ENCODE measurements at regions not wholly inside any gene's neighbourhood (a gene's known extent, or its start where the extent isn't known, plus 50 kb on each side); places are given as distances from the start of the nearest gene placed in this dataset.

DNA sequence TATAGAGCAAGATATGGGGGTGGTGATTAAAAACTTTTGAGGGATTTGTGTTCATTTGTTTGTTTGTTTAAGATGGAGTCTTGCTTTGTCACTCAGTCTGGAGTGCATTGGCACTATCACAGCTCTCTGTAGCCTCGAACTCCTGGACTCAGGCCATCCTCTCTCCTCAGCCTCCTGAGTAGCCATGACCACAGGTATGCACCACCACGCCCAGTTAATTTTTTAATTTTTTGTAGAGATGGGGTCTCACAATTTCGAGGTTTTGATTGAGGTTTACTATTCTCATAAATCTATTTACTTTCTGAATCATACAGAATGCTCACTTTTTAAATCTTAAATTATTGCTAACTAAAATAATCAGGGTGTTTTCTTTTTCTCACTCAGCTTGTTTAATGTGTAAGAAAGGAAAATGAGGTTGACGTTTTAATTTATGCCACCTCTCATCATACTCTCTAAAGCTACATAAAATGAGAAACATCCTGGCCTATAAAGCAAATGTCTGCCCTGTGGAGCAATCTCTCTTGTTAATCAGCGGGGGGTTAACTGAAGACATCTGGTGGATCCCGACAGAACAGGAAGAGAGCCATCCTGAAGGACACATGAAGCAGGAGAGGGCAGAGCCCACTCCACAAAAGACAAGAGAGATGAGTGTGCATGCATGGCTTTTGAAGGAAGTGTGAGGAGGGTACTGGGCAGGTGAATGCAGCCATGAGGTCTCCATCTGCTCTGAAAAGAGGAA lies 589.1 kb upstream of the SLC8A1 start:
- CTCF ChIA-PET, result no interaction called here
- intact Hi-C loops (cut with micrococcal nuclease; ENCODE audit: unreplicated experiment) (no loop called here), in situ Hi-C loops (cut with MboI) (no loop called here)
- FAIRE-seq (no peak), DNase-seq (ENCODE audit: low read depth, low spot score) (no peak), ATAC-seq (no peak)
- Histone ChIP-seq H2AFZ (ENCODE audit: control insufficient read depth, low read depth, low read length) (no peak overlapping the region), H3K4me3 (no peak overlapping the region), H3K27ac (ENCODE audit: control insufficient read depth, insufficient read depth) (no peak overlapping the region), H3K4me2 (ENCODE audit: control insufficient read depth, insufficient read depth) (no peak overlapping the region), H3K79me2 (ENCODE audit: control insufficient read depth, insufficient read depth, low read length) (no peaks in the 10 kb centered on the region), H3K36me3 (ENCODE audit: control insufficient read depth in 2 of 2, insufficient read depth in 2 of 2, low read length in 1 of 2) (no peaks in the 10 kb centered on the region), H3K27me3 (replicated peaks in 1 of 2; ENCODE audit: control insufficient read depth in 2 of 2, insufficient read depth in 2 of 2, low read length in 1 of 2) (no peaks in the 10 kb centered on the region), H4K20me1 (ENCODE audit: control insufficient read depth, insufficient read depth) (no peaks in the 10 kb centered on the region), H3K9ac (ENCODE audit: control insufficient read depth, insufficient read depth, low read length) (no peak overlapping the region), H3K9me3 (replicated peaks; ENCODE audit: control insufficient read depth, insufficient read depth, low read length) (no peaks in the 10 kb centered on the region), H3K4me1 (ENCODE audit: control insufficient read depth, insufficient read depth, low read length) (no peaks in the 10 kb centered on the region)
- POLR2A ChIA-PET, result no interaction called here
- SMC1A ChIA-PET (ENCODE audit: uncharacterized antibody, unreplicated experiment), result no interaction called here
- 6% methylated on average over 6 of the region's 6 CpGs for WGBS (ENCODE audit: insufficient coverage, insufficient replicate concordance, low lambda C conversion rate, missing lambda C conversion rate)
- RAD21 ChIA-PET (ENCODE audit: unreplicated experiment), result no interaction called here
- TF ChIP-seq, protein P1, sequence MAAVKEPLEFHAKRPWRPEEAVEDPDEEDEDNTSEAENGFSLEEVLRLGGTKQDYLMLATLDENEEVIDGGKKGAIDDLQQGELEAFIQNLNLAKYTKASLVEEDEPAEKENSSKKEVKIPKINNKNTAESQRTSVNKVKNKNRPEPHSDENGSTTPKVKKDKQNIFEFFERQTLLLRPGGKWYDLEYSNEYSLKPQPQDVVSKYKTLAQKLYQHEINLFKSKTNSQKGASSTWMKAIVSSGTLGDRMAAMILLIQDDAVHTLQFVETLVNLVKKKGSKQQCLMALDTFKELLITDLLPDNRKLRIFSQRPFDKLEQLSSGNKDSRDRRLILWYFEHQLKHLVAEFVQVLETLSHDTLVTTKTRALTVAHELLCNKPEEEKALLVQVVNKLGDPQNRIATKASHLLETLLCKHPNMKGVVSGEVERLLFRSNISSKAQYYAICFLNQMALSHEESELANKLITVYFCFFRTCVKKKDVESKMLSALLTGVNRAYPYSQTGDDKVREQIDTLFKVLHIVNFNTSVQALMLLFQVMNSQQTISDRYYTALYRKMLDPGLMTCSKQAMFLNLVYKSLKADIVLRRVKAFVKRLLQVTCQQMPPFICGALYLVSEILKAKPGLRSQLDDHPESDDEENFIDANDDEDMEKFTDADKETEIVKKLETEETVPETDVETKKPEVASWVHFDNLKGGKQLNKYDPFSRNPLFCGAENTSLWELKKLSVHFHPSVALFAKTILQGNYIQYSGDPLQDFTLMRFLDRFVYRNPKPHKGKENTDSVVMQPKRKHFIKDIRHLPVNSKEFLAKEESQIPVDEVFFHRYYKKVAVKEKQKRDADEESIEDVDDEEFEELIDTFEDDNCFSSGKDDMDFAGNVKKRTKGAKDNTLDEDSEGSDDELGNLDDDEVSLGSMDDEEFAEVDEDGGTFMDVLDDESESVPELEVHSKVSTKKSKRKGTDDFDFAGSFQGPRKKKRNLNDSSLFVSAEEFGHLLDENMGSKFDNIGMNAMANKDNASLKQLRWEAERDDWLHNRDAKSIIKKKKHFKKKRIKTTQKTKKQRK (IDR thresholded peaks at IDR 0.05; ENCODE audit: low read depth, low read length), result no peak
- TF ChIP-seq STAT1 (conservative IDR thresholded peaks at IDR 0.05) (no peak), ZNF384 (IDR thresholded peaks at IDR 0.05; ENCODE audit: borderline replicate concordance, low read depth, low read length) (no peak), HDAC2 (IDR thresholded peaks at IDR 0.05) (no peak), ZNF274 (IDR thresholded peaks at IDR 0.05; ENCODE audit: insufficient read depth, insufficient read length) (no peak), BCL11A (IDR thresholded peaks at IDR 0.05; ENCODE audit: low read depth, low read length) (no peak), SUZ12 (IDR thresholded peaks at IDR 0.05; ENCODE audit: unreplicated experiment) (no peak), ESRRA (IDR thresholded peaks at IDR 0.05; ENCODE audit: low read length) (no peak), PAX8 (IDR thresholded peaks at IDR 0.05) (no peak)
- TF ChIP-seq, protein P2, sequence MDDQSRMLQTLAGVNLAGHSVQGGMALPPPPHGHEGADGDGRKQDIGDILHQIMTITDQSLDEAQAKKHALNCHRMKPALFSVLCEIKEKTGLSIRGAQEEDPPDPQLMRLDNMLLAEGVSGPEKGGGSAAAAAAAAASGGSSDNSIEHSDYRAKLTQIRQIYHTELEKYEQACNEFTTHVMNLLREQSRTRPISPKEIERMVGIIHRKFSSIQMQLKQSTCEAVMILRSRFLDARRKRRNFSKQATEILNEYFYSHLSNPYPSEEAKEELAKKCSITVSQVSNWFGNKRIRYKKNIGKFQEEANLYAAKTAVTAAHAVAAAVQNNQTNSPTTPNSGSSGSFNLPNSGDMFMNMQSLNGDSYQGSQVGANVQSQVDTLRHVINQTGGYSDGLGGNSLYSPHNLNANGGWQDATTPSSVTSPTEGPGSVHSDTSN (IDR thresholded peaks at IDR 0.05; ENCODE audit: insufficient replicate concordance, low read depth, low read length), result no peak
- TF ChIP-seq, protein P3, sequence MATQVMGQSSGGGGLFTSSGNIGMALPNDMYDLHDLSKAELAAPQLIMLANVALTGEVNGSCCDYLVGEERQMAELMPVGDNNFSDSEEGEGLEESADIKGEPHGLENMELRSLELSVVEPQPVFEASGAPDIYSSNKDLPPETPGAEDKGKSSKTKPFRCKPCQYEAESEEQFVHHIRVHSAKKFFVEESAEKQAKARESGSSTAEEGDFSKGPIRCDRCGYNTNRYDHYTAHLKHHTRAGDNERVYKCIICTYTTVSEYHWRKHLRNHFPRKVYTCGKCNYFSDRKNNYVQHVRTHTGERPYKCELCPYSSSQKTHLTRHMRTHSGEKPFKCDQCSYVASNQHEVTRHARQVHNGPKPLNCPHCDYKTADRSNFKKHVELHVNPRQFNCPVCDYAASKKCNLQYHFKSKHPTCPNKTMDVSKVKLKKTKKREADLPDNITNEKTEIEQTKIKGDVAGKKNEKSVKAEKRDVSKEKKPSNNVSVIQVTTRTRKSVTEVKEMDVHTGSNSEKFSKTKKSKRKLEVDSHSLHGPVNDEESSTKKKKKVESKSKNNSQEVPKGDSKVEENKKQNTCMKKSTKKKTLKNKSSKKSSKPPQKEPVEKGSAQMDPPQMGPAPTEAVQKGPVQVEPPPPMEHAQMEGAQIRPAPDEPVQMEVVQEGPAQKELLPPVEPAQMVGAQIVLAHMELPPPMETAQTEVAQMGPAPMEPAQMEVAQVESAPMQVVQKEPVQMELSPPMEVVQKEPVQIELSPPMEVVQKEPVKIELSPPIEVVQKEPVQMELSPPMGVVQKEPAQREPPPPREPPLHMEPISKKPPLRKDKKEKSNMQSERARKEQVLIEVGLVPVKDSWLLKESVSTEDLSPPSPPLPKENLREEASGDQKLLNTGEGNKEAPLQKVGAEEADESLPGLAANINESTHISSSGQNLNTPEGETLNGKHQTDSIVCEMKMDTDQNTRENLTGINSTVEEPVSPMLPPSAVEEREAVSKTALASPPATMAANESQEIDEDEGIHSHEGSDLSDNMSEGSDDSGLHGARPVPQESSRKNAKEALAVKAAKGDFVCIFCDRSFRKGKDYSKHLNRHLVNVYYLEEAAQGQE (IDR thresholded peaks at IDR 0.05; ENCODE audit: low read depth, low read length), result no peak
- no TSS peak for BruUV-seq (replicated peaks)

Measured in GM12878 (cell line).